Fibroblast of skin of right quadriceps (primary cell): ENCODE measurements at regions not wholly inside any gene's neighbourhood (a gene's known extent, or its start where the extent isn't known, plus 50 kb on each side); places are given as distances from the start of the nearest gene placed in this dataset.

Experiments used
- DNase-seq: peaks from one replicate; pipeline ENCODE4 v3.0.0-alpha.2; 2013

DNA sequence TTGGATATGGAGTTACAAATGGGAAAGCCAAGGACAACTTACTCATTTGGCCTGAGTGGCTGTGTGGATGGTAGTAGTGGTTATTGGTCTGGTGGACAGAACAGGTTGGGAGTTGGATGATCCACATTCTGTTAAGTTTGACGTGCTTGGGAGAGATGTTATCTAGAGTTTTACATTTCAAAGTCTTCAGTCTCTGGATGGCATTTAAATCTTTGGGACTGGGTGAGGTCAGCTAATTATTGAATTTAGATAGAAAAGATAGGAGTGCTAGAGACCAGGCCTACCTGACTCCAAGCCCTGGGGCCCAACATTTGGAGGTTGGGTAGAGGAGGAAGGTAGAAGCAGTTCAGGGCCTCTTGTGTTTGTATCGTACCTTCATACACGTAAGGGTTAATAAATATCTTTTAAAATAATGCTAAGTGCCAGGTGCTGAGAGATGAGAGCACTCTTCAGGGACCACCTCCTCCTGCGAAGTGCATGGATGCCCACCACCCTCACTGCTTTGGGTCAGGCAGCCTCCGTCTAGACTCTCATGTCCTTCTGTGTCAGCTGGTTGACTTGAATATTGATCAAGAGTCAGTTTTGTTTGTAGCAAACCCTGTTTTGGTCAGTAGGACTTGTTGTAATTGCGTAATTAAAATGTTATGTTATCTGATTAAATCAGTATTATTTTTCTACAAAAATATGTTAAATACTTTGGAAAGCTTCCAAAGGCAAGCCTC, 460.4 kb upstream of the RGS6 start:
- DNase-seq = no peak

GRCh38 chr14:71472356-71473340, 459.6 kb upstream of the RGS6 start:
- DNase-seq = peak; percentile 81

GRCh38 chr14:71473843-71474242, 458.4 kb upstream of the RGS6 start:
- DNase-seq = no peak

DNA sequence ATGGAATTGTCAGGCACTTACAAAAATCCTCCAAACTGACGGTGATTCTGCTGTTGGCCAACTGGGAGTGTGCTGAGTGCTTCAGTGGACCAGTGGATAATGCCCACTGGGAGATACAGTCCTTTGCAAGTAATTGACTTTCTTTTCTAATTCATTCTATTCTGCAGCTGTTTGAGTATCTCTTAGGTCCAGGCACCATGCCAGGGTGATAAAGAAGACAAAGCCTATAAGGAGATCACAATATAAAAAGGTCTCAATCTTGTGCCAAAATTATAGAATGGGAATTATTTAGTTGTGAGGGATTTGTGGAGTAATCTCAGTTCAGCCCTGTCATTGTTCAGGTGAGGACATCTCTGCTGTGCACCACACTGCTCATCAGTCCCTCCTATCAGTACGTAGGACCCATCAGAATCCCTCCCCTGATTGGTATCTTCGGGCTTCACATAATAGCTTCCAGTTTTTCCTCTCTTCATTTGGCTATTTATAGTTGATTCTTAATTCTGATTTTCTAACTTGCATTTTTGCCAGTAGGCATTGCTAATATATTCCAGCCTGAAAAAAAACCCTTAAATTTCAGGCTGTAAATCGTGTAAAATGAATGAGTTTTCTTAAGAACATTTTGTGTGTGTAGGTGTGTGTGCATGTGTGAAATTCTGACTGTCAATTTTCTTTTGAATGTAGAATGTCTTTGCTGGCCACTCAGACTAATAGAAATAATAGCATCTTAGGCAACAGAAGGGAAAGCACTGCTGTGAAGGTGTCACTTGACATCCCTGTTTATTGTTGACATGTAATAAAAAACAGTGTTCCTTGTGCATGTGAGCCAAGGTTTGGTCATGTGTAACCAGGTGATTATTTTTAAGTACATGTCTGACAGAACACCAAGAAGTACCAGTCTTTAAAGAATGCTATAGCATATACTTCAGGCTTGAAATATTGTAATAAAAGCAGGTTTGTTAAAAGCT, 457.6 kb upstream of the RGS6 start:
- DNase-seq = no peak

DNA sequence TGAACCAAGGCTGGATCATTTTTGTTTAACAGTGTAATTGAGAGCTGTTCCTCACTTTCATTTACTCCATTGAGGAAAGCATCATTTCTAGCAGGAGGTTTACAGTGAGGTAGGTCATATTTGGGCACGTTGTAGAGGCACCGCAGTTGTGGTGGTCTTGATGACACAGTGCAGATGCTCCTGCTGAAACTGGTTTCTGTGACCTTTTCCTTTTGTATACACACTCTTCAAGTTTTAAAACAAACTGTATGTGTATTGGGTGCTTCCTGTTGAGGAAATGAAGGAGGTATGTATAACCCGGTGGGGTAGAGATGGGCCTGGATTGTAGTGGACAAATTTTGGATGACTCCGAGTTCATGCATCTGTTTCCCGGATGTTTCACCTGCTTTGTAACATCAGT, 456.3 kb upstream of the RGS6 start:
- no peak for DNase-seq

DNA sequence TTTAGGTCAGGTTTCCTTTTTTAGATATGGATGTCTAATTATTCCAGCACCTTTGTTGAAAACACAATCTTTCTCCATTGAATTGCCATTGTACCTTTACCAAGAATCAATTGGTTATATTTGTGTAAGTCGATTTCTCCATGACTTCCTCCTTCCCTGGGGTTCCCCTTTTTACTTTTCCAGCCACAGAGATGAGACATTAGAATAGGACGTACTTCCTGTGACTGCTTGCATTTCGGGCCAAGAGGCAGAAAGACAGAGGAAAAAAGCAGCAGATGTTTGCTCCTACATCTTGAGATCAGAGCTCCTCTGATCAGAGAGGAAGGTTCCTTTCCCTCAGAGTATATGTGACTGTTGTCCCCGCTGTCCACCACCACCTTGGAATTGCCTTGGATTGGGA, 453.7 kb upstream of the RGS6 start:
- DNase-seq = peak; percentile 54

GRCh38 chr14:71481021-71481654, 451.1 kb upstream of the RGS6 start:
- DNase-seq = no peak

GRCh38 chr14:71482671-71483070, 449.6 kb upstream of the RGS6 start:
- DNase-seq = peak; percentile 68

DNA sequence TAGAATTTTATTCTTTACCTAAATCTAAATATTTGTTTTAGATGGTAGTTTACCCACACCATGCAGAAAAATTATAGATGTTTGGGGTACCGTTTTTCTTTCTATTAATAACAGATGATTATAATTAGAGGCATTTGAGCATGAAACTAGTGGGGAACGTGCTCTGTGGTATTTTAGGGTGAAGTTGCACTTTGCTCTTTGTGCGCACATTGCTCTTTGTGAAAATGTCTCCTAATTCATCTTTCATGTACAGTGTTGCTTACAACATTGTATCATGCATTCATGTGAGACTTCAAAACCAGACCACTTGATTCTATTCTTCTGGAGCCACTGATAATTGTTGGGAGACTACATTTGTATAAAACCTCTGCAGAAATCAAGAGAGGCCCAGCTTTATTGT, 449.1 kb upstream of the RGS6 start:
- no peak for DNase-seq

- no peak for DNase-seq
Measured at GRCh38 chr14:71485833-71486232, 446.4 kb upstream of the RGS6 start.

DNA sequence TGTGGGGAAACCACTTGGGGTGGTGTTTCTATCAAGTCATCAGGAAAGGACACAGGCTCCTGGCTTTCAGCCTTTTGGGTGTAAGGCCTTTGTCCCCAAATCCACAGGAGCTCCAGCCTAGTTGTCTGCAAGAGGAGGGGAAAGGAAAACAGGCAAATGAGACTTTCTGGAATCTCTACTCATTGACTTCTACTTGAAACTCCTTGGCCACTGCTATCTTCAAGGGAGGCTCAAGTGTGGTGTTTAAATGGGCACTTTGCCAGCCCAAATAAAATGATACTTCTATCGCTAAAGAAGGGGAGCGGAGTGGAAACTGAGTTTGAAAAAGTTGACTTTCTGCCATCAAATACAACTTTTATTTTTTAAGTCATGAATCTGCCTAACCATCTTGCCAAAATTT, 445.9 kb upstream of the RGS6 start:
- no peak for DNase-seq

- no peak for DNase-seq
Measured at GRCh38 chr14:71487449-71487848, 444.8 kb upstream of the RGS6 start.

DNA sequence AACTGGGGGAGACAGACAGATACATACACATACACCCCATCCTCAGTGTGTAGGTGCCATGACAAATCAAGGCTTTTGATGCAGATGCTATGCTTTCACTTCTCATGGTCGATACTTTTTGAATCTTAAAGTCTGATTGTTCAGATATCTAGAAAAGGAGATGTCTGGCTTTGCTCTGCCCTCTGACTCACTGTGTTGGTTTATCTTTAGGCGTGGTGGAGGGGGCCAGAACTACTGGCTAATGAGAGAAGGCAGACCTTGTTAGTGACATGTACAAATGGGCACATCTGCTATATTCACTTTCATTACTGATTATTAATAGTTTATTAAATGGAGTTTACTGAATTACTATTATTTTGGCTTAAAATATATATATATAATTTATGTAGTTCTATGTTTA, 444.3 kb upstream of the RGS6 start:
- DNase-seq = no peak

DNA sequence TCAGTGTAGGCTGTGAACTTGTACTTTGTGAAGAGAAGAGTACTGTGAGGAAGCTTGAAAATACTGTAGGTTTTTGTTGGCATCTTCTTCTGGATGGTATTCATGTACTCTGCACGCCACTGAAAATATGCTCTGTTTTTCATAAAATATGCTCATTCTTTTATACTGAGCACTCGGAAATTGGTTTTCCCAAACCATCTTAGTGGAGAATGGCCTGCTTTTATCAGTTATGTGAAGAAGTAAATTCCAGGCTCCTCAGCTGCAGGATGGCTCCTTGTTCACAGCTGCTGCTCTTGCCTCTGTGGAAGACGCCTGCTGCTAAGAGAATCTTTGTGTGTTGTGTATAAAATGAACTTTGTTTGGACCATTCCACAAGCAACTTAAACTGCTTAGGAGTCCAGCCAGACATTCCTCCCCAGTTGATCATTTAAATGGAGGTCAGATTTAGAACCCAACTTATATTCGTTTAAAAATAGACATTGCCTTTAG, 443.5 kb upstream of the RGS6 start:
- peak; percentile 44 for DNase-seq

- DNase-seq = no peak
Measured at GRCh38 chr14:71489742-71490141, 442.5 kb upstream of the RGS6 start.

GRCh38 chr14:71491931-71492330, 440.3 kb upstream of the RGS6 start:
- no peak for DNase-seq

DNA sequence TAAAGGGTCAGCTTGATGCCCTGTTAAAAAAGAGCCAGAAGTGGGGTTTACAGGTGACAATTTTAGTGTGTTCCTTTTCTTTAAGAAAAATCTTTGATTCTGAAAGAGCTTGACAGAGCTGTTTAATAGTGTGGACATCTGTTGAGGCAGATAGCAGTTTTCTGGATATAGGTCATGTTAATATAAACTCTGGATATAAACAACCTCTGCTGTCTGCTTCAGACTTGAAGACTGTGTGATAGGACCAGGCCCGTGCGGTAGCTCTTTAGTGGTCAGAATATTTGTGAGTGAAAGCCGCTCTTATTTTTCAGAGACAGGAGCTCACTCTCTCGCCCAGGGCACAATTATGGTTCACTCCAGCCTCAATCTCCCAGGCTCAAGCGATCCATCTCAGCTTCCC, 439.9 kb upstream of the RGS6 start:
- no peak for DNase-seq

DNA sequence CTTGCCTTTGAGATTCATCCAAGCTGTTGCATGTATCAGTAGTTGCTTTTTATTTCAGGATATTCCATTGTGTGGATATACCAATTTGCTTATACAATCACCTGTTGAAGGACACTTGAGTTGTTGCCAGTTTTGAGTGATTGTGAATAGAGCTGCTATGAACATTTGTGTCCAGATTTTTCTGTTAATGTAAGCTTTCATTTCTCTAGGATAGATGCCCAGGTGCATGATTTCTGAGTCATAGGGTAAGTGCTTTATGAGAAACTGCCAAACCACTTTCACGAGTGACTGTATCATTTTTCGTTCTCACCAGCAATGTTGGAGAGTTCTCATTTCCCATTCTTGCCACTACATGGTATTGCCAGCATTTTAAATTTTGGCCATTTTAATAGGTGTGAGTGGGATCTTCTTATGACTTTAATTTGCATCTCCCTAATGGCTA, 434.6 kb upstream of the RGS6 start:
- DNase-seq = peak; percentile 38

DNA sequence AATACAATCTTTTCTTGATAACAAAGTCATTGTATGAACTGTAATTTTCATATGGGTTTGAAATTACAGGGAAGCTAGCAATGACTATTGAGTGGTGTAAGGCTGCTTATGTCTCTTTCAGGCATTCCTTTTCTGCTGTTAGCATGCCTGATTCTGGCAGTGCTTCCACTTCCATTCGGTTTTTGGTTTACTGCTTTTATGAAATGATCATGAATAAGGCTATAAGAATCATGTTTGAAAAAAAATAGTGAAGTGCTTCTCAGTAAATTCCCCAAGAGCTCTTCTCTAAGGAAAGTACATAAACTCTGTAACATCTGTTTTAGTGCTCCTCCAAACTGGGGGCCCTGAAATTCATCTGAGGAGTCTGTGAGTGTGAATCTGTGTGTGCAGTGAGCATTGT, 434.0 kb upstream of the RGS6 start:
- peak; percentile 59 for DNase-seq

DNA sequence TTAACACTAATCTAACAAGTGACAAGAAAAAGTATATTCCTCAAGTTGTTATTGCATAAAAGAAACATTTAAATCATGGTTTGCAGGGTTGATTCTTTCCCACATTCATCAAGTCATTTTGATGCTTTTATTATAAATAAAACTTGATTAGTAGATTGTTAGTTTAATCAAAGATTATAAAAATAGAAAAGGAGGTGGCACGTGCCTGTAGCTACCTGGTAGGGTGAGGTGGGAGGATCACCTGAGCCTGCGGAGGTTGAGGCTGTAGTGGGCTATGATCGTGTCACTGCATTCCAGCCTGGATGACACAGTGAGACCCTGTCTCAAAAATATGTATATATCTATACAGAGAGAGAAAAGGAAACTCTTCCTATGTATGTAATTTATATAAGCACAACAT, 433.2 kb upstream of the RGS6 start:
- no peak for DNase-seq

DNA sequence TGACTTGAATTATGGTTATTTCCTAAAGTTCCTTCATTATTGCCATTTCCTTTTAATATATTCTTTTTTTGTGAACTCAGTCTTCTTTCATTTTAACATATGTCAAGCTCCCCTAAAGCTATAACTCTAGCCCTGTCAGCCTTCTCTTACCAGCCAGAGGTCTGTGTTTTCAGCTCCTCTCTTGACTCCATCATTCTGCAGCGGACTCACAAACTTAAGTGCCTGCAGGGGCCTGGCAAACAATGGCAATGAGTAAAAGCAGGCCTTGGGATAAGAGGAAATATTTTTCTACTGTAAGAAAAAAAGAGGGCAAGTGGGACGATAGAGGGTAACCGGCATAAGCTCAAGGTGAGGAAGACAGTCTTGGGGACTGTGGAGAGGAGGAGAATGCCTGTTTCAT, 424.5 kb upstream of the RGS6 start:
- no peak for DNase-seq

- DNase-seq = no peak
Measured at GRCh38 chr14:71508901-71509300, 423.3 kb upstream of the RGS6 start.
